WTC11 (cell line): ENCODE measurements at regions not wholly inside any gene's neighbourhood (a gene's known extent, or its start where the extent isn't known, plus 50 kb on each side); places are given as distances from the start of the nearest gene placed in this dataset.

Source experiments
- ATAC-seq: fragments of 200-7000 bp; cut with Tn5 transposase; 2 replicates; pipeline ENCODE4 v1.10.0; 2021; ENCODE audit warnings: mild to moderate bottlenecking, moderate library complexity
- CTCF ChIA-PET: fragments of 300-600 bp; sonication (Branson Sonifier 250); formaldehyde crosslinking; loops from one replicate; lab custom pipeline; 2021; ENCODE audit warnings: antibody characterized with exemption; lab: Charles Lee
- POLR2A ChIA-PET: fragments of 350-600 bp; sonication (Branson Sonifier 250); formaldehyde crosslinking; loops from one replicate; lab custom pipeline; 2021; ENCODE audit warnings: antibody characterized with exemption; lab: Charles Lee
- DNase-seq: peaks from one replicate; pipeline ENCODE4 v3.0.0; 2021; ENCODE audit warnings: low spot score
- H3K27ac Mint-ChIP-seq: 2 replicates; pipeline ENCODE4 v1.8.0; 2021; ENCODE audit warnings: mixed read lengths
- H3K27me3 Mint-ChIP-seq: 2 replicates; pipeline ENCODE4 v1.8.0; 2021; ENCODE audit warnings: low read depth, mild to moderate bottlenecking, moderate library complexity, mixed read lengths
- H3K36me3 Mint-ChIP-seq: 2 replicates; pipeline ENCODE4 v1.8.0; 2021; ENCODE audit warnings: mixed read lengths
- H3K4me1 Mint-ChIP-seq: 2 replicates; pipeline ENCODE4 v1.8.0; 2022; ENCODE audit warnings: mixed read lengths
- H3K4me3 Mint-ChIP-seq: 2 replicates; pipeline ENCODE4 v1.8.0; 2021; ENCODE audit warnings: mild to moderate bottlenecking, moderate library complexity, mixed read lengths
- H3K9me3 Mint-ChIP-seq: 2 replicates; pipeline ENCODE4 v1.8.0; 2021; ENCODE audit warnings: mixed read lengths
- E2F4 ChIP-seq: sonication (generic); formaldehyde crosslinking; IDR thresholded peaks from 2 replicates; pipeline ENCODE4 v1.8.1; 2022; ENCODE audit warnings: low read depth, mild to moderate bottlenecking, moderate library complexity, missing genetic modification reagents, borderline replicate concordance
- FOXP1 ChIP-seq: sonication (generic); formaldehyde crosslinking; IDR thresholded peaks from 2 replicates; pipeline ENCODE4 v1.8.0; 2022; ENCODE audit warnings: missing genetic modification reagents, mild to moderate bottlenecking, moderate library complexity, borderline replicate concordance
- JUN ChIP-seq: sonication (generic); formaldehyde crosslinking; IDR thresholded peaks from 2 replicates; pipeline ENCODE4 v1.8.0; 2023; ENCODE audit warnings: mild to moderate bottlenecking, missing genetic modification reagents
- MYBL2 ChIP-seq: sonication (generic); formaldehyde crosslinking; IDR thresholded peaks from 2 replicates; pipeline ENCODE4 v1.8.1; 2023; ENCODE audit warnings: mild to moderate bottlenecking, moderate library complexity, missing genetic modification reagents
- NFE2L1 ChIP-seq: sonication (generic); formaldehyde crosslinking; IDR thresholded peaks from 2 replicates; pipeline ENCODE4 v1.8.1; 2023; ENCODE audit warnings: missing genetic modification reagents
- NFYB ChIP-seq: sonication (generic); formaldehyde crosslinking; conservative IDR thresholded peaks from 2 replicates; pipeline ENCODE4 v1.8.0; 2022; ENCODE audit warnings: low read depth, missing genetic modification reagents
- NR1H2 ChIP-seq: sonication (generic); formaldehyde crosslinking; IDR thresholded peaks from 2 replicates; pipeline ENCODE4 v1.9.0; 2021; ENCODE audit warnings: mild to moderate bottlenecking, moderate library complexity, missing genetic modification reagents
- ZNF138 ChIP-seq: sonication (generic); formaldehyde crosslinking; conservative IDR thresholded peaks from 2 replicates; pipeline ENCODE4 v1.8.1; 2022; ENCODE audit warnings: mild to moderate bottlenecking, moderate library complexity, missing genetic modification reagents
- ZNF512 ChIP-seq: sonication (generic); formaldehyde crosslinking; IDR thresholded peaks from 2 replicates; pipeline ENCODE4 v1.8.1; 2022; ENCODE audit warnings: missing genetic modification reagents, borderline replicate concordance
- ZNF532 ChIP-seq: fragments of 250-450 bp; sonication (Bioruptor Pico); IDR thresholded peaks from 2 replicates; pipeline ENCODE4 v1.9.0; 2021; ENCODE audit warnings: mild to moderate bottlenecking, borderline replicate concordance
- TF ChIP-seq, protein P1 (sequence below): sonication (generic); formaldehyde crosslinking; IDR thresholded peaks from 2 replicates; pipeline ENCODE4 v1.8.1; 2023; ENCODE audit warnings: mild to moderate bottlenecking, missing genetic modification reagents, moderate library complexity
- TF ChIP-seq, protein P2 (sequence below): sonication (generic); formaldehyde crosslinking; IDR thresholded peaks from 2 replicates; pipeline ENCODE4 v1.8.0; 2022; ENCODE audit warnings: mild to moderate bottlenecking, missing genetic modification reagents
- TF ChIP-seq, protein P3 (sequence below): sonication (generic); formaldehyde crosslinking; IDR thresholded peaks from 2 replicates; pipeline ENCODE4 v1.8.1; 2023; ENCODE audit warnings: mild to moderate bottlenecking, missing genetic modification reagents, borderline replicate concordance
- TF ChIP-seq, protein P4 (sequence below): sonication (generic); formaldehyde crosslinking; IDR thresholded peaks from 2 replicates; pipeline ENCODE4 v1.8.1; 2022; ENCODE audit warnings: mild to moderate bottlenecking, moderate library complexity, missing genetic modification reagents
- TF ChIP-seq, protein P5 (sequence below): fragments of 200-600 bp; IDR thresholded peaks from 2 replicates; pipeline ENCODE4 v1.8.0; 2022; ENCODE audit warnings: antibody characterized with exemption
- TF ChIP-seq, protein P6 (sequence below): fragments of 250-450 bp; sonication (Bioruptor Pico); conservative IDR thresholded peaks from 2 replicates; pipeline ENCODE4 v1.9.0; 2021; ENCODE audit warnings: mild to moderate bottlenecking

DNA sequence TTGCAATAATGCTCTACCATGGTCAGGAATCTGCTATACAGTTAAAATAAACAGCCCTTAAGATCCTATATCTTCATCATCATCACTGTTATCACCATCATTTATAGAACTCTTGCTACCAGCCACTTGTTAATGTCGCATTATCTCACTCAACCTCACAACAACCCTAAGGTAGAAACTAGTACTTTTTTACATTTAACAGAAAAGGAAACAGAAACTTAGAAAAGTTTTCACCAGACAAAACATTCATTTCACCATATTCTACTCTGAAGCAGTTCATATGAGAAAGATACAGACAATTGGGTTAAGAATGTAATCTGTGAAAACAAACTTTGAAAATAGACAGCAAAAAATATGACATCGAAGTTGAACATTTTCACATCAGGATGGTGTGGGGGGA, 262.6 kb downstream of the ATG4C start:
- H3K9me3 Mint-ChIP-seq = 0 out of 2 replicates have a peak, but pooled peaks cover 5% of the 10 kb centered on the region
- peaks cover 2% of the 10 kb centered on the region; the same call in 1 of the 2 replicates for H3K36me3 Mint-ChIP-seq
- CTCF ChIA-PET = interaction anchor here (1.6 kb wide), 1 partner anchor 395 kb away, joined by 4 read pairs; no protein-coding TSS in a partner anchor
- no peak for DNase-seq
- H3K4me3 Mint-ChIP-seq = no peak overlapping the region
- H3K27me3 Mint-ChIP-seq = peaks cover 12% of the 10 kb centered on the region
- peaks cover 18% of the 10 kb centered on the region for H3K4me1 Mint-ChIP-seq
- no peak overlapping the region for H3K27ac Mint-ChIP-seq
- TF ChIP-seq FOXP1 (CRISPR knock-in tag) (no peak), E2F4 (no peak), JUN (CRISPR knock-in tag) (no peak), NFE2L1 (CRISPR knock-in tag) (no peak), MYBL2 (CRISPR knock-in tag) (no peak), ZNF532 (CRISPR knock-in tag) (no peak), NFYB (no peak)
- TF ChIP-seq, protein P1, sequence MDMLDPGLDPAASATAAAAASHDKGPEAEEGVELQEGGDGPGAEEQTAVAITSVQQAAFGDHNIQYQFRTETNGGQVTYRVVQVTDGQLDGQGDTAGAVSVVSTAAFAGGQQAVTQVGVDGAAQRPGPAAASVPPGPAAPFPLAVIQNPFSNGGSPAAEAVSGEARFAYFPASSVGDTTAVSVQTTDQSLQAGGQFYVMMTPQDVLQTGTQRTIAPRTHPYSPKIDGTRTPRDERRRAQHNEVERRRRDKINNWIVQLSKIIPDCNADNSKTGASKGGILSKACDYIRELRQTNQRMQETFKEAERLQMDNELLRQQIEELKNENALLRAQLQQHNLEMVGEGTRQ (CRISPR knock-in tag) = no peak
- TF ChIP-seq, protein P2, sequence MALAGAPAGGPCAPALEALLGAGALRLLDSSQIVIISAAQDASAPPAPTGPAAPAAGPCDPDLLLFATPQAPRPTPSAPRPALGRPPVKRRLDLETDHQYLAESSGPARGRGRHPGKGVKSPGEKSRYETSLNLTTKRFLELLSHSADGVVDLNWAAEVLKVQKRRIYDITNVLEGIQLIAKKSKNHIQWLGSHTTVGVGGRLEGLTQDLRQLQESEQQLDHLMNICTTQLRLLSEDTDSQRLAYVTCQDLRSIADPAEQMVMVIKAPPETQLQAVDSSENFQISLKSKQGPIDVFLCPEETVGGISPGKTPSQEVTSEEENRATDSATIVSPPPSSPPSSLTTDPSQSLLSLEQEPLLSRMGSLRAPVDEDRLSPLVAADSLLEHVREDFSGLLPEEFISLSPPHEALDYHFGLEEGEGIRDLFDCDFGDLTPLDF (CRISPR knock-in tag) = no peak
- TF ChIP-seq, protein P3, sequence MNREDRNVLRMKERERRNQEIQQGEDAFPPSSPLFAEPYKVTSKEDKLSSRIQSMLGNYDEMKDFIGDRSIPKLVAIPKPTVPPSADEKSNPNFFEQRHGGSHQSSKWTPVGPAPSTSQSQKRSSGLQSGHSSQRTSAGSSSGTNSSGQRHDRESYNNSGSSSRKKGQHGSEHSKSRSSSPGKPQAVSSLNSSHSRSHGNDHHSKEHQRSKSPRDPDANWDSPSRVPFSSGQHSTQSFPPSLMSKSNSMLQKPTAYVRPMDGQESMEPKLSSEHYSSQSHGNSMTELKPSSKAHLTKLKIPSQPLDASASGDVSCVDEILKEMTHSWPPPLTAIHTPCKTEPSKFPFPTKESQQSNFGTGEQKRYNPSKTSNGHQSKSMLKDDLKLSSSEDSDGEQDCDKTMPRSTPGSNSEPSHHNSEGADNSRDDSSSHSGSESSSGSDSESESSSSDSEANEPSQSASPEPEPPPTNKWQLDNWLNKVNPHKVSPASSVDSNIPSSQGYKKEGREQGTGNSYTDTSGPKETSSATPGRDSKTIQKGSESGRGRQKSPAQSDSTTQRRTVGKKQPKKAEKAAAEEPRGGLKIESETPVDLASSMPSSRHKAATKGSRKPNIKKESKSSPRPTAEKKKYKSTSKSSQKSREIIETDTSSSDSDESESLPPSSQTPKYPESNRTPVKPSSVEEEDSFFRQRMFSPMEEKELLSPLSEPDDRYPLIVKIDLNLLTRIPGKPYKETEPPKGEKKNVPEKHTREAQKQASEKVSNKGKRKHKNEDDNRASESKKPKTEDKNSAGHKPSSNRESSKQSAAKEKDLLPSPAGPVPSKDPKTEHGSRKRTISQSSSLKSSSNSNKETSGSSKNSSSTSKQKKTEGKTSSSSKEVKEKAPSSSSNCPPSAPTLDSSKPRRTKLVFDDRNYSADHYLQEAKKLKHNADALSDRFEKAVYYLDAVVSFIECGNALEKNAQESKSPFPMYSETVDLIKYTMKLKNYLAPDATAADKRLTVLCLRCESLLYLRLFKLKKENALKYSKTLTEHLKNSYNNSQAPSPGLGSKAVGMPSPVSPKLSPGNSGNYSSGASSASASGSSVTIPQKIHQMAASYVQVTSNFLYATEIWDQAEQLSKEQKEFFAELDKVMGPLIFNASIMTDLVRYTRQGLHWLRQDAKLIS (CRISPR knock-in tag) = no peak
- TF ChIP-seq, protein P4, sequence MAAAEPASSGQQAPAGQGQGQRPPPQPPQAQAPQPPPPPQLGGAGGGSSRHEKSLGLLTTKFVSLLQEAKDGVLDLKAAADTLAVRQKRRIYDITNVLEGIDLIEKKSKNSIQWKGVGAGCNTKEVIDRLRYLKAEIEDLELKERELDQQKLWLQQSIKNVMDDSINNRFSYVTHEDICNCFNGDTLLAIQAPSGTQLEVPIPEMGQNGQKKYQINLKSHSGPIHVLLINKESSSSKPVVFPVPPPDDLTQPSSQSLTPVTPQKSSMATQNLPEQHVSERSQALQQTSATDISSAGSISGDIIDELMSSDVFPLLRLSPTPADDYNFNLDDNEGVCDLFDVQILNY (CRISPR knock-in tag) = no peak
- no peak for ATAC-seq
- POLR2A ChIA-PET = no interaction called here

DNA sequence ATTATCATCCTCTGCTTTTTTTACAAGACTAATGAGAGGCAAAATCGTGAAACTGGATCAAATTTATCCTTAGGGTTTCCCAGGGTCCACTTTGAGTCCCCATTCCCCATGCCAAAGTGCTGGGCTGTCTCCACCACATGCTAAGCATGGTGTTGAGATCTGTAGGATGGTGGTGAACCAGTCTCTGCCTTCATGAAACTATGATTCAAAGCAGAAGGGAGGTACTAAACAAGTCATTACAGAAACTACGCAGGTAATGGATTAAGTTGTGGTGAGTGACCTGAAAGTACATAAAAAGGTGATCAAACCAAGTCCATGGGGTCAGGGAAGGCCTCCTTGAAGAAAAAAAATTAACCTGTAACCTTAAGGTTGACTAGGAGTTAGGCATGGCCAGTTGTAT, 265.2 kb downstream of the ATG4C start:
- Mint-ChIP-seq H3K9me3 (0 out of 2 replicates have a peak, but pooled peaks cover 5% of the 10 kb centered on the region), H3K4me3 (no peak overlapping the region), H3K36me3 (peaks cover 2% of the 10 kb centered on the region; the same call in 1 of the 2 replicates), H3K27ac (no peak overlapping the region), H3K4me1 (peaks cover 3% of the 10 kb centered on the region), H3K27me3 (peaks cover 3% of the 10 kb centered on the region)
- no peak for ATAC-seq
- POLR2A ChIA-PET = no interaction called here
- no peak for DNase-seq
- CTCF ChIA-PET = no interaction called here
- TF ChIP-seq, protein P5, sequence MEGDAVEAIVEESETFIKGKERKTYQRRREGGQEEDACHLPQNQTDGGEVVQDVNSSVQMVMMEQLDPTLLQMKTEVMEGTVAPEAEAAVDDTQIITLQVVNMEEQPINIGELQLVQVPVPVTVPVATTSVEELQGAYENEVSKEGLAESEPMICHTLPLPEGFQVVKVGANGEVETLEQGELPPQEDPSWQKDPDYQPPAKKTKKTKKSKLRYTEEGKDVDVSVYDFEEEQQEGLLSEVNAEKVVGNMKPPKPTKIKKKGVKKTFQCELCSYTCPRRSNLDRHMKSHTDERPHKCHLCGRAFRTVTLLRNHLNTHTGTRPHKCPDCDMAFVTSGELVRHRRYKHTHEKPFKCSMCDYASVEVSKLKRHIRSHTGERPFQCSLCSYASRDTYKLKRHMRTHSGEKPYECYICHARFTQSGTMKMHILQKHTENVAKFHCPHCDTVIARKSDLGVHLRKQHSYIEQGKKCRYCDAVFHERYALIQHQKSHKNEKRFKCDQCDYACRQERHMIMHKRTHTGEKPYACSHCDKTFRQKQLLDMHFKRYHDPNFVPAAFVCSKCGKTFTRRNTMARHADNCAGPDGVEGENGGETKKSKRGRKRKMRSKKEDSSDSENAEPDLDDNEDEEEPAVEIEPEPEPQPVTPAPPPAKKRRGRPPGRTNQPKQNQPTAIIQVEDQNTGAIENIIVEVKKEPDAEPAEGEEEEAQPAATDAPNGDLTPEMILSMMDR = no peak
- TF ChIP-seq NR1H2 (CRISPR knock-in tag) (no peak), ZNF138 (CRISPR knock-in tag) (no peak), ZNF512 (CRISPR knock-in tag) (no peak)
- TF ChIP-seq, protein P6, sequence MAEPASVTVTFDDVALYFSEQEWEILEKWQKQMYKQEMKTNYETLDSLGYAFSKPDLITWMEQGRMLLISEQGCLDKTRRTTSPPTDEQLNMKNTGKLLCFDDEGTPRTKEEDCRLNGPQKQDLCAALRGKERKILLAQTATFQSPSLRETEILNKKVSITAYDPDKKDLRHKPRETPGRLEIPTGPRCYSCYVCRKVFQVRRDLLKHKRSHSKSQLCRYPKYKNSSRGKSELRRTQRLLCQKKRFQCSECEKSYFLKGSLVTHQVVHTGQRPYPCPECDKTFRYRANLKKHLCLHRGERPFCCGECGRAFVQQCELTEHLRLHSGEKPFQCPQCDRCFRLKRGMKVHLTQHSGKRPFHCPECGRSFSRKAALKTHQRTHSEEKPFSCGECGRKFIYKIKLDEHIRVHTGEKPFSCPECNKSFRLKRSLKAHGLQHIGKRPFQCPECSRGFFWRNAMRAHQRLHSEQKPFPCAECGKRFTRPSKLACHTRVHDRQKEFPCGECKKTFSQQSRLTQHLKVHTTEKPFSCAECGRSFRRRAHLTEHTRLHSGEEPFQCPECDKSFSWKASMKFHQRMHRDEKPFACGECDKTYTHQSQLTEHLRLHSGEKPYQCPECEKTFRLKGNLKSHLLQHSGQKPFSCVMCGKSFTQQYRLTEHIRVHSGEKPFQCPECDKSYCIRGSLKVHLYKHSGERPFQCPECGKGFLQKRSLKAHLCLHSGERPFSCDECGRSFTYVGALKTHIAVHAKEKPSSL (CRISPR knock-in tag) = no peak
